ENCODE measurements at regions not wholly inside any gene's neighbourhood (a gene's known extent, or its start where the extent isn't known, plus 50 kb on each side); places are given as distances from the start of the nearest gene placed in this dataset.

GRCh38 chr12:90305379-90305778 lies 596.7 kb upstream of the ATP2B1 start:
- DNase-seq (ENCODE audit: low read depth), result peak; percentile 82
- no peak overlapping the region for H3K4me3 ChIP-seq (ENCODE audit: low read length)
- no peak for TF ChIP-seq CTCF (IDR thresholded peaks at IDR 0.05; ENCODE audit: insufficient read depth, low read depth, low read length, missing control alignments)

- peak; percentile 54 for DNase-seq (ENCODE audit: low read depth)
- no peak for TF ChIP-seq CTCF (IDR thresholded peaks at IDR 0.05; ENCODE audit: insufficient read depth, low read depth, low read length, missing control alignments)
- H3K4me3 ChIP-seq (ENCODE audit: low read length), result no peak overlapping the region
These were observed 595.6 kb upstream of the ATP2B1 start for GRCh38 chr12:90304231-90304630.

GRCh38 chr12:90303771-90304170 lies 595.1 kb upstream of the ATP2B1 start:
- TF ChIP-seq CTCF (IDR thresholded peaks at IDR 0.05; ENCODE audit: insufficient read depth, low read depth, low read length, missing control alignments), result no peak
- no peak overlapping the region for H3K4me3 ChIP-seq (ENCODE audit: low read length)
- peak; percentile 29 for DNase-seq (ENCODE audit: low read depth)

- no peak overlapping the region for H3K4me3 ChIP-seq (ENCODE audit: low read length)
- DNase-seq (ENCODE audit: low read depth), result no peak
- no peak for TF ChIP-seq CTCF (IDR thresholded peaks at IDR 0.05; ENCODE audit: insufficient read depth, low read depth, low read length, missing control alignments)
These were observed 593.0 kb upstream of the ATP2B1 start for GRCh38 chr12:90301561-90302133.

GRCh38 chr12:90301095-90301494 lies 592.5 kb upstream of the ATP2B1 start:
- DNase-seq (ENCODE audit: low read depth), result peak; percentile 22
- H3K4me3 ChIP-seq (ENCODE audit: low read length), result no peak overlapping the region
- TF ChIP-seq CTCF (IDR thresholded peaks at IDR 0.05; ENCODE audit: insufficient read depth, low read depth, low read length, missing control alignments), result no peak

- DNase-seq (ENCODE audit: low read depth), result no peak
- no peak overlapping the region for H3K4me3 ChIP-seq (ENCODE audit: low read length)
- no peak for TF ChIP-seq CTCF (IDR thresholded peaks at IDR 0.05; ENCODE audit: insufficient read depth, low read depth, low read length, missing control alignments)
These were observed 591.0 kb upstream of the ATP2B1 start for GRCh38 chr12:90299666-90300065.

GRCh38 chr12:90299121-90299520 lies 590.5 kb upstream of the ATP2B1 start:
- TF ChIP-seq CTCF (IDR thresholded peaks at IDR 0.05; ENCODE audit: insufficient read depth, low read depth, low read length, missing control alignments), result no peak
- DNase-seq (ENCODE audit: low read depth), result no peak
- no peak overlapping the region for H3K4me3 ChIP-seq (ENCODE audit: low read length)
